HG03565 (cell line): ENCODE measurements at regions not wholly inside any gene's neighbourhood (a gene's known extent, or its start where the extent isn't known, plus 50 kb on each side); places are given as distances from the start of the nearest gene placed in this dataset.

Experiments used
- ATAC-seq: cut with Tn5 transposase; IDR thresholded peaks from one replicate; pipeline ENCODE4 v1.9.1; 2021; ENCODE audit warnings: mild to moderate bottlenecking, moderate library complexity; ENCODE audit not compliant: unreplicated experiment

DNA sequence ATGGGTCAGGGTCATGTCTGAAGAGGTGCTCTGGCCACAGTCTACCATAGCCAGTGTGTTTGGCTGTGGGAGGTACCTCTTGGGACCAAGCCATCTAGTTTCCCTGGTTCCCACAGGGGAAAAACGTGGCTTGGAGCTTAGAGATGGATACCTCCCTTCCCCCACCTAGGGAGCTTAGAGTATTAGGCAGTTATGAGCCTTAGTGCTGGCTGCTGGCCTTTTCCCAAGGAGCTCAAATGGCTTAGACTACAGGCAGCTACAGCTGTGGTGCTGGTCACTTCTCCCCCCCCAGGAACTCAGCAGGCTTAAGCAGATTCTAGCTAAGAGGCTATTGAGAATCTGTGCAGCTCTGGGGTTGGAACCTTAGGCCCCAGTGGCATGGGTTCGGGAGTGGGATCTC, 591.2 kb downstream of the NSUN3 start:
- ATAC-seq, result no peak

DNA sequence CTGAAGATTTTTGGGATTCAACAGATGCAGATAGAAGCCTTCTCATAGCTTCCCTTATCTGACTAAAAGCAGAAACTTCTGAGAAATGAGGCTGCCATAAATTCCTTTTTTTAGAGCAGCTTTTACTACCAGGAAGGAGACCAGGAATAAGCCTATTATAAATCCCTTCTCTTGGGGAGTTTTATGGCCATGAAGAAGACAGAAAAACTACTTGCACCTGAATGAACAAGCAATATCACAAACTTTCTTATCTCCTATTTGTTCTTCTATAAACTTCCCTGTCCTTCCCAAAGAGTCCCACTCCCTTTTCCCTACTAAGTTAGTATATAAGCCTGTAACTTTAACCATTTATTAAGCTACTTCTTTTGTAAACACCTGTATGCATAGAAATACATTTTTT, 603.1 kb downstream of the NSUN3 start:
- no peak for ATAC-seq

DNA sequence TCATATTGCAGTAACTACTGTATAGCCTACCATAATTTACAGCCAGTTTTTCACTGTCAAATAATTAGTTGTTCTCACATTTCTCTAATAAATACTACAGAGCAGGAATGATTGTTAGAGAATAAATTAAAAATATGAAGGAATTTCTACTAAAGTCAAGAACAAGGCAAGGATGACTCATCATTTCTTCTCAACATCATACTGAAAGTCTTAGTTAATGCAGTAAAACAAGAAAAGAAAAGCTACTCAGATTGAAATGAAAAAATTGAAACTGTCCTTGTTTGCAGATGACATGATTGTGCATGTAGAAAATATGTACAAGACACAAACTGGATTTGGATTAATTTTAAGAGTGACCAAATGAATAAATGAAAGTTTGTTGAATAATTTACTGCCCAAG, 608.2 kb downstream of the NSUN3 start:
- no peak for ATAC-seq

DNA sequence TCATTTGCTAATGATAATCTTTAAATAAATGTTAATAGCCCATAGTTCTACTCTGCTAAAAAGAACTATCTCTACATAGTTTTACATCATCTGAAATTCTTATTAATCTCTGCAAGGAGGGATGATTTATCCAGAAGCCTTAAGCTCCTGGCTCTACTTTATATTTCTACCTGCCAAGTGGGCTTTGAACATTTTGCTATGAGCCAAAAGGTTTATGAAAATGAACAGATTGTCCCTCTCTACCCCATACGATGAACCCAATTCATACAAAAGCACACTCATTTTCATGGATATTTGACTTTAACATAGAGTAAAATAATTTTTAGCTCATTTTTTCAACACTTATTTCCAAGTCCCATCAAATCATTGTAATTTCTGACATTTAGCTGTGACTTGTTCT, 611.0 kb downstream of the NSUN3 start:
- ATAC-seq, result no peak

DNA sequence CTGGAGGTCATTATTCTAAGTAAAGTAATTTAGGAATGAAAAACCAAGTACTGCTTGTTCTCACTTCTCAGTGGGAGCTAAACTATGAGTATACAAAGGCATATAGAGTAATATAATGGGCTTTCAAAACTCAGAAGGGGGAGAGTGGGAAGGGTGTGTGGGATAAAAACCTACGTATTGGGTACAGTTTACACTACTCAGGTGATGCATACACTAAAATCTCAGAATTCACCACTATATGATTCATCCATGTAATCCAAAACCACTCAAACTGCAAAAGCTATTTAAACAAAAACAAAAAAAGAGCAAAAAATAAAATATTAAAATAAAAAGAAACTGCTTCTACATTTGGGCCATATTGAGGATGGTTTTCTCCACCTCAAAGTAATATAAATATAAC, 623.3 kb downstream of the NSUN3 start:
- no peak for ATAC-seq

DNA sequence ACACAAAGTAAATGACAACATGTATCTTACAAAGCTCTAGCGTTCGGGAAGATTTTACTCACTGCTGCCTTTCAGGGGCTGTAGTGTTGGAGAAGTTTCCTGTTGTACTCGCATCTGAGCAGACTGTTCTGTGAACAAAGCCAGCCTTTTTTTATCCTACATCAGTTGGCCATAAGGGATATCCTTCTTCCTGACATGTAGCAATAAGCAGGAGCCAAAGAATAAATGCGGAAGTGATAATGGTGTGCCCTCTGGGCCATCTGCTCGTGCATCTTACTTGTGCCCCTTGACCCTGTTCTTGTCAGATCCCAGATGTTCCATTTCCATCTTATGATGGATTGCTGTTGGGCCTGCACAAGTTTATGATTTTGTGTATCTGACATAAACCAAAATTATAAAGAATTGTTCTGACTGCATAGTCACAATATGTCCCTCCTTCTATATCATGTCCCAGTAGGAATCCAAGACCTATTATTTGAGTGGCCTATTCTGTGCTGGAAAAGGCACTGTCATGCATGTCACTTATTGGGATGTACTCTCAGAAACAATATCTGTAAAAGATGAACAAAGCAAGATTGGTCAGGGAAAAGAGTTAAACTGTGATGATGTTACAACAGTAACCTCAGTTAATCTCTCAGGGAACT, 631.3 kb downstream of the NSUN3 start:
- ATAC-seq, result no peak

DNA sequence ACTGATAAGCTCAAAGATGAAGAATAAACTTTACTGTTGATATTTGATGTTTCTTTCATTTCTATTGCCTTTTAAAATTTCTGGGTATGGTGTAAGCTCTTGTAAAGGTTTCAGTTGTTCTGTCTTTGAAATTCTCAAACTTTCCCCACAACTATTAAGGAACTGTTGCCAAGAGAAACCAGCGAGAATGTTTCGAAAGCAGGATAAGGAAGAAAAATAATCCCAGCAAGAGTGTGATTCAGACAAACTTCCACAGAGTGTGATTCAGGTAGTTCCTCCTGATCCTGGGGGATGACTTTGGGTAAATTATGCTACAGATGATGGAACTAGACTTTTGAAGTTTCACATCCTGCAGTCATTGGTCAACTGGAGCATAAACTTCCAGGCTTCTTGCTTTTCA, 632.0 kb downstream of the NSUN3 start:
- ATAC-seq, result no peak

DNA sequence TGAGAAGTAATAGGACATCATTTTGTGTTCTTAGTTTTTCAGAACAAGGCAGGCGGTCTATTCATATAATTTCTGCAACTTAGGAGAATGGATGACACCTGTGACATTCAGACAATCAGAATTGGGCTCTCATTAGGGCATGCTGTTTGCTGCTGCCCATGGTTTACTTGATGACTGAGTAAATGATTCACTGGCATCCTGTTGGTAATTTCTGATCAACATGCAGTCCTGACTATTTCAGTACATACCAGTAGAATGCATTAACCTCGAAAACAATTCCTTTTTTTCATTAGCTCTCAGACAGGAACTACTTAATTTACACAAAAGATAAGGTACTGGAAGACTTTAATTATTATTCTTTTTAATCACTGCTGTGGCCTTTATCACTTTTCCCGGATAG, 641.6 kb downstream of the NSUN3 start:
- no peak for ATAC-seq

DNA sequence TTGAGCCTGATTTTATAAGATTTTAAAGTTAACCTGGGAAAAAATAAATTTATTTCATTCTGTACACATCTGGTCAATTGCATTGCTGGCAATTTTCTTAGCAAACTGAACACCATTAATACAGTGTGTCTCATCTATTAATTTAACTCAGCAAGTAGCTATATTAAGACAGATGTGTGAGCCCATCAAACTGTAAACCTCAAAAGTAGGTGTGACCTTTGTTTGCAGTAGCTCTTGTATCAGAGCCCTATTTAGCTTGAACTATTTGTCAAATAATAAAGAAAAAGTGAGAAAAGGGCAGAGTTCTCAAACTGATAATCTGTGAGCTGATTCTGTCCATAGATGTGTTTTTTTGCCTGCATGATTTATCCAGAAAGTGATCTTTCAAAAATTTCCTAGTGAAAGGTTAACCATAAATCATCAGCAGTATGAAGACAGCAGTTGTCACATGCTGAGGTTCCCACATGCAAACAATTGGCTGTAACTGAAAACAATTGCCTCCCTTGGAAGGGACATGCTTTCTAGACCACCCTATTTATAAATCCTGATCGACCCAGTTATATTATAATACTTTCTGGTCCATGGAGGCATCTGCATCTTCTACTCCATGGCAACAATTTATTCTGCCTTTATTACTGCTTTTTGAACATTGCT, 646.5 kb downstream of the NSUN3 start:
- ATAC-seq, result no peak

DNA sequence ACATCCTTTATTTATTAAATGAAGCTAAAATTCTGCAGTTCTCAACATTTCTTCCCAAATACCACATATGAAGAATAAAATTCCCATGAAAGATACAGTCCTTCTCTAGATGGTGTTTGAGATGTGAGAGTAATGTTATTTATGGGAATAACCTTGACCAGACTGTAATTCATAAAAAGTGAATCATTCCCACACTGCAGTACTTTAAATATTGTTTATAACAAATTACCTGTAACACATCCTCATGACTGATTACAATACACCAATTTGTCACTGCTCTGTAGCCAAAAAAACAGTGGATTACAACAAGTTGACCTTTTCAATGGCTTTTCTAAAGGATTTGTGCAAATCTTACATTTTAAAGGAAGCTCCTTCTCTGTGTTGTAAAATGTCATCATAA, 651.3 kb downstream of the NSUN3 start:
- no peak for ATAC-seq

DNA sequence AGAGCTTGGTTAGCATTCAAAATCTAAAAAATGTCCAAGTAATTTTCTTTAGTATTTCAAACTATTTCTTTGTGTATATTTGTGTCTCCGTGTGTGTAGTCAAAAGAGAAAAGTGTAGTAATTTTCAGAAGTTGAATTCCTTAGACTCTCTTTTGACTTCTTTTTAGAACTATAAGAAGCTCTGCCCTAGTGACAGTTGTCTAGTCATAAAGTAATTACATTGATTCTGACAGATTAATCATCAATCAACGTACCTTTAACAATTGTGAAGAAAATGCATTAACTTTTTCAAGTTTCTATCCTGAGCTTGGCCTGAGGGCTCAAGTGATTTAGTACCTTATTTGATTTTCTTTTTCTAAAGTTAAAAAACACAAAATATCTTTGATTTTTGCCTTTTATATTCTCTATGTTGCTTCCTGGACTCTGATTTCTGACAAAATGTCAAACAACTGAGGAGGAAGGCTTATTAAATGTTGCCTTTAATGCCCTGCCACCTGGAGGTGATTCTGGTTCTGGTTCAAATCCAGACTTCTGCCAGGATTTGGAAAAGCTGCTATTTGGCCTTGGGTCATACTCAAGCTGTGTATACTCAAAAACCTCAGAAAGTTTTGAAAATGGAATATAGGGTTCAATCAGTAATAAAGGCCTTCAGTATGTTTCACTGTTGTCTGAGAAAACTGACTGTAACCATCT, 653.6 kb downstream of the NSUN3 start:
- ATAC-seq, result no peak

DNA sequence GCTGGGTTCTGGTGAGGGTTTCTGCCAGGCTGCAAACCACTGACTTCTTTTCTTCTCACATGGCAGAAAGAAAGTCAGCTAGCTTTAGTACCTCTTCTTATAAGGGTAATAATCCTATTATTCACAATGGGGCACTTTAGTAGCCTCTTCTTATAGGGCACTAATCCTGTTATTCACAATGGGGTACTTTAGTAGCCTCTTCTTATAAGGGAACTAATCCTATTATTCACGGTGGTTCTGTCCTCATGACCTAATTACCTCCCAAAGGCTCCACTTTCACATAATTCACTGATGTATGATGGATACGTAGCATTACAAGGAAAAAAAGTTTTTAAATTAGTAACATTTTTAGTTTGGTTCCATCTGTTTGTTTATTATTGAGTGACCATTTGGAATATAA, 671.3 kb downstream of the NSUN3 start:
- ATAC-seq, result no peak

DNA sequence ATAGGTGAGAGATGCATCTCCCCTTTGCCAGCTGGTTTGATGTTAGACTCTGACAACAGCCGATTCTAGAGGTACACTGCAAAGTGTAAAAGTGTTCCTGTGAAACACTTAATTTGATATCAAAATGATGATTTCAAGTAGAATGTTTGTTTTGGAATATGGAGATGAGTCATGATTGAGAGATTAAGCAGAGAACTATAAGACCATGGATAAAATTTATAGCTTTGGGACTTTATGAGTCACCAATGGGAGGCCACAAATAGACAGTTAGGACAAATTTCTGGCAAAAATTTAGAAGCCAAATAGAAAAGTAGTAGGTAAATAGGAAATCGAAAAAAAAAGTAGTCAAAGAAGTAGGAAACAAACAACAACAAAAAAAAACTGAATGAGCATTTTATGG, 672.5 kb downstream of the NSUN3 start:
- no peak for ATAC-seq

DNA sequence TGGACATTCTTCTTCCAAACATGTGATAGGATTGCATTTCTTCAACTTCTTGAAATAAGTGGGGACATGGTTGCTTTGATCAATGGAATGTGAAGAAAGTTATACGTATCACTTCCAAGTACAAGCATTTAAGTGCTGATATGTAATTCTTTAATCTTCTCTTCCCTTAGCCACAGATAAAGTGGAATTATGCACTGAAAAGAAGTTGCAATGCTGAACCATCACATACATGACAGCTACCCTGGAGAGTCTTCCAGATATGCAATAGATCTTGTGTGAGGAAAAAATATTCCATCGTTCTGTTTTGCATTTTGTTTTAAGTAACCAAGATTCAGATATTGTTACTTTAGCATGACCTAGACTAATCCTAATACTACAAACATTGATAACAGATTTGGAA, 674.3 kb downstream of the NSUN3 start:
- no peak for ATAC-seq

DNA sequence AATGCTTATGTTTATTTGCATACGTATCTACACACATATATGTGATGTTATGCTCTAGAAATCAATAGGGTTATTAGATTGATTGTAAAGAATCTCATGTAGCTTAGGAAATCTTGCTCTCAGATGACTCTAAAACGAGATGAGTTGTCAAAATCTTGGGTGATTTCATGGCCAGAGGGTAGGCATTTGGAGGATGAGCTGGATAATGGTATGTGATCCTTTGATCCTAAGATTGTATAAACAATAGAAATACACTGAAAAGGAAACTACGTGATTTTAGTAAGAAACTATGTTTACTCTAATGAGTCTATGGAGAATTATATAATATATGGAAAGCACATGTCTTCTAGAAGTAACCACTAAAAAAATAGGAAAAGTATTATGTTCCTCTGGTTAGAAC, 676.6 kb downstream of the NSUN3 start:
- no peak for ATAC-seq

DNA sequence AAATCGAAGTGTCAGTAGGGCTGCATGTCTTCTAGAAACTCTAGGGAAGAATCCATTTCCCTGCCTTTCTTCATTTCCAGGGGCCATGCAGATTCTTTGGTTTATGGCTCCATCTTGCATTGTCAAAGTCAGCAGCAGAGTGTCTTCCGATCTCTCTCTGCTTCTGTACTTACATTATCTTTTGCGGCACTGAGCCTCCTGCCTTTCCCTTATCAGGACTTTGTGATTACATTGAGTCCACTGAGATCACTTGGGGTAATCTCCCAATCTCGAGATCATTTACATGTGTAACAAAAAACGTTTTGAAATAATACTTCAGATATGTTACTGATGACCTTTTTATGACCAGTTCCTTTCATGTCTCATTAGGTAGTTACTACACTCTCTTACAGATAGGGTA, 695.9 kb downstream of the NSUN3 start:
- no peak for ATAC-seq

DNA sequence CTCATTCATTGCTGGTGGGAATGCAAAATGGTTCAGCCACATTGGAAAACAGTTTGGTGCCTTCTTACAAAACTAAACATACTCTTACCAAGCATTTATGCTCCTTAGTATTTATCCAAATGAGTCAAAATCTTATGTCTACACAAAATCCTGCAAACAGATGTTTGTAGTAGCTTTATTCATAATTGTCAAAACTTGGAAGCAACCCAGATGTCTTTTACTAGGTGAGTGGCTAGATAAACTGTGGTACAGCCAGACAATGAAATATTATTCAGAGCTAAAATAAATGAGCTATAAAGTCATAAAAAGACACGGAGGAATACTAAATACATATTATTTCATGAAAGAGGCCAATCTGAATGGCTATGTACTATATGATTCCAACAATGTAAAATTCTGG, 709.5 kb downstream of the NSUN3 start:
- ATAC-seq, result no peak

DNA sequence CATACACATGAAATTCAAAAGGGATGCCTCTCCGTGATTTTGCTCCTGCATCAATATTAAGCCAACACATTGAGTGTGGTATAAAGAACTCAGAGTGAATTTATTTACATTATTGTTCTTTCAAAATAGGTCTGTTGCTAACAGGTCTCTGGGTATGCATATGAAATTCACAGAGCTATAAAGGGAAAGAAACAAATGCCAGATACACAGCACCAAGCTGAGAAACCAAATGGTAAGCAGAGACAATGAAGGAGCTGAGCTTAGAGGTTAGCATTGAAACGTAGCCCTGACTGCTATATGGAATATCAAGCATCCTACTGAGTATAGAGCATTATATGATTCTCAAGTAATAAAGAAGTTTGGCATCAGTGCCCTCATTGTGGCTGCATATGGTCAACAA, 712.9 kb downstream of the NSUN3 start:
- no peak for ATAC-seq

DNA sequence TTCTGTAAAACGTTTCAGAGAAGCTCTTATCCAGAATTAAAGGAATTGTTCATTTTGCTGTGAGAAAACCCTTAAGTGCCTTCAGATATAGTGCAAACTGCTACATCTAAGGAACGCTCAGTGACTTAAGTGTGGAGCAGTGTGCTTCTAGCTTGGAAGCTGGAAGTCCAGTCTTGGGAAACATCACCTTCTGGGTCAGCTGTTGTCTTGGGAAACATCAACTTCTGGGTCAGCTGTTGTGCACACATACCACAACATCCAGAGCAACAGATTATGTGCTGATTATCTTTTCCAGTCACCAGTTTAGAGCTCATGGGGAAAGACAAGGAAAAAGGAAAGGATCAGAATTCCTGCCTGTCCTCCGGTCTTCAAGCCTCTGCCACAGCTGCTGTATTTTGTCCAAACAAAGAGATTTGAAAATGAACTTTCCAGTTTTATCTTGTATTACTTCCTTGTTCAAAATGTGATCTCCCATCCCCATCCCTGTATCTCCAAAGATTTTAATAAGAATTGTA, 713.6 kb downstream of the NSUN3 start:
- ATAC-seq, result no peak

DNA sequence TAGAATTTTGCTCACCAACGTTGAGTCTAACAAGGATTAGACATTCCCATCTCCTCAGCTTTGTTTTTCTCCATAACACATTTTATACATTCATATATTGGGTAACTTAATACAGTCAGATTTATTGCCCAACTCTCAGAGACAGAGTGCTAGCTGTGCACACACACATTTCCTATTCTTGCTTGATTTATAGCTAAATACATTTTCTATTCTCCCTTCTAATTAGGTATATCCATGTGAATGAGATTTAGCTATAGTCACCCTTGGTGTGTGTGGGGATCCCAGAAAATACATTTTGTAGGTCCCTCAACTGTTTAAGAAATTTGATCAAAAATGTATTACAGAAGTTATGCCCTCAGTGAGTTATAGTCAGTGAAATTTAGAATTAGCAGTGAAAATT, 715.4 kb downstream of the NSUN3 start:
- no peak for ATAC-seq

DNA sequence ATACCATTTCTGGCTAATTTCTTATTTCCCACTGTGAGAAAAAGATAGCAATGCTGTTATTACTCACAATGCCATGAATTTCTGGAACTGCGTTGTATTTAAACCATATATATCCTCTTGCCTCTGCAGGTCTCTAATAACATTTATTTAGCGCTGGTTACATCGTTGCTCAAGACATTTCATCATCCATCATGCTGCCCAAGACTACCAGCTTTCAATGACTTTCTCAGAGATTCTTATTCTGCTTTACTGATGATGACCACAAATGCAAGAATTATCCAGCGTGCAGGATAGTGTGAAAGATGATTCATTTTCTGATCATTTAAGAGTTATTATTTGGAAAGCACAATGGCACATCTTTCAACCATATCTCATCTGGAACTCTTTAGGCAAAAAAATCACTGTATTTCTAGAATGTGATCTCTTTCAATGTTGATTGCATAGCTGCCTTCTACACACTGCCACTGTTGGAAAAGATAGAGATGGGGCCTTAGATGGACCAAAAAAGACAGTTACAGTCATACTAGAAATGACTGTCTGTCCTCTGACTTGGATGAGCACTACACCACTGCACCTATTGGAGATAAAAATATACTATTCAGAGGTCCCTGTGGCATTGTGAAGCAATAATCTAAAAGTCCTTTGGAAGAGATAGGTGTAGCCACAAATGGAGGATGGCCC, 716.1 kb downstream of the NSUN3 start:
- ATAC-seq, result no peak

DNA sequence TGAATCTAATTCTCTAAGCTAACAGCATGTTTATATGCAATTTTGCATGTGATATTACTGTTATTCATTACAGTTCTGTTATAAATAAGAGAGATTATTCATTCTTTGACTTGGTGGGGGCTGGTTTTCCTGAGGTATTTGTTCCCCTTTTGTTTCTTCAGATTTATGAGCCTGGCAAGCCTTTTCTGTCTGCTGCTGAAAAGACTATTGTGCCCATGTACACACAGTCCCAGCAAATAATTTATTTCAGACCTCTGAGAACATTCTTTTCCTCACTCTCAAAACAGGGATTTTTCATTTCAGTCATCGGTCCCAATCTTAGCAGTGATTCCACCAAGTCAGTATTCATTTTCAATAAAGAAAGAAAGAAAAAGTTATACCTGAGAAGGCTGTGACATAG, 716.8 kb downstream of the NSUN3 start:
- ATAC-seq, result no peak
